ENCODE measurements at regions not wholly inside any gene's neighbourhood (a gene's known extent, or its start where the extent isn't known, plus 50 kb on each side); places are given as distances from the start of the nearest gene placed in this dataset.

GRCh38 chr1:58391056-58391455 lies 155.5 kb downstream of the OMA1 start:
- TF ChIP-seq, protein P1, sequence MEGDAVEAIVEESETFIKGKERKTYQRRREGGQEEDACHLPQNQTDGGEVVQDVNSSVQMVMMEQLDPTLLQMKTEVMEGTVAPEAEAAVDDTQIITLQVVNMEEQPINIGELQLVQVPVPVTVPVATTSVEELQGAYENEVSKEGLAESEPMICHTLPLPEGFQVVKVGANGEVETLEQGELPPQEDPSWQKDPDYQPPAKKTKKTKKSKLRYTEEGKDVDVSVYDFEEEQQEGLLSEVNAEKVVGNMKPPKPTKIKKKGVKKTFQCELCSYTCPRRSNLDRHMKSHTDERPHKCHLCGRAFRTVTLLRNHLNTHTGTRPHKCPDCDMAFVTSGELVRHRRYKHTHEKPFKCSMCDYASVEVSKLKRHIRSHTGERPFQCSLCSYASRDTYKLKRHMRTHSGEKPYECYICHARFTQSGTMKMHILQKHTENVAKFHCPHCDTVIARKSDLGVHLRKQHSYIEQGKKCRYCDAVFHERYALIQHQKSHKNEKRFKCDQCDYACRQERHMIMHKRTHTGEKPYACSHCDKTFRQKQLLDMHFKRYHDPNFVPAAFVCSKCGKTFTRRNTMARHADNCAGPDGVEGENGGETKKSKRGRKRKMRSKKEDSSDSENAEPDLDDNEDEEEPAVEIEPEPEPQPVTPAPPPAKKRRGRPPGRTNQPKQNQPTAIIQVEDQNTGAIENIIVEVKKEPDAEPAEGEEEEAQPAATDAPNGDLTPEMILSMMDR (IDR thresholded peaks at IDR 0.05) = no peak
- no peak for TF ChIP-seq ZFX (IDR thresholded peaks at IDR 0.05; ENCODE audit: borderline replicate concordance)

Measured in 22Rv1 (cell line).